ENCODE measurements at regions not wholly inside any gene's neighbourhood (a gene's known extent, or its start where the extent isn't known, plus 50 kb on each side); places are given as distances from the start of the nearest gene placed in this dataset.

DNA sequence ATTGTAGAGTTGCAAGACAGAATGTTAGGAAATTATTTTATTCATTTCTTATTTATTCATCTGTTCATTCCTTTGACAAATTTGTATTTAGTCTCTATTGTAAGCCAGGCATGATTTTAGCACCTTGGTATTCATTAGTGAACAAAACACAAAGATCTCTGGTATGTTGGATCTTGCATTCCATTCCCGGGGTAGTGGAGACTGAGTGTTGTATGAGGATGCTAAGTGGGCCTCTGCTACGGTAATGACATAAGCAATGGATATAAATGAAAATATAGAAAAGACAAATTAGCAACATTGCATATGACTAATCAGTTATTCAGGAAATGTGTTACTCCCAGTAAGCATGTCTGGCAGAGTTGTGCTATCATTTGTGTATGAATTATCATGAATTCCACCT is 449.3 kb downstream of the PCDH17 start:
- TF ChIP-seq, protein P1, sequence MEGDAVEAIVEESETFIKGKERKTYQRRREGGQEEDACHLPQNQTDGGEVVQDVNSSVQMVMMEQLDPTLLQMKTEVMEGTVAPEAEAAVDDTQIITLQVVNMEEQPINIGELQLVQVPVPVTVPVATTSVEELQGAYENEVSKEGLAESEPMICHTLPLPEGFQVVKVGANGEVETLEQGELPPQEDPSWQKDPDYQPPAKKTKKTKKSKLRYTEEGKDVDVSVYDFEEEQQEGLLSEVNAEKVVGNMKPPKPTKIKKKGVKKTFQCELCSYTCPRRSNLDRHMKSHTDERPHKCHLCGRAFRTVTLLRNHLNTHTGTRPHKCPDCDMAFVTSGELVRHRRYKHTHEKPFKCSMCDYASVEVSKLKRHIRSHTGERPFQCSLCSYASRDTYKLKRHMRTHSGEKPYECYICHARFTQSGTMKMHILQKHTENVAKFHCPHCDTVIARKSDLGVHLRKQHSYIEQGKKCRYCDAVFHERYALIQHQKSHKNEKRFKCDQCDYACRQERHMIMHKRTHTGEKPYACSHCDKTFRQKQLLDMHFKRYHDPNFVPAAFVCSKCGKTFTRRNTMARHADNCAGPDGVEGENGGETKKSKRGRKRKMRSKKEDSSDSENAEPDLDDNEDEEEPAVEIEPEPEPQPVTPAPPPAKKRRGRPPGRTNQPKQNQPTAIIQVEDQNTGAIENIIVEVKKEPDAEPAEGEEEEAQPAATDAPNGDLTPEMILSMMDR (IDR thresholded peaks at IDR 0.05; ENCODE audit: low read depth, low read length, poor library complexity, severe bottlenecking) = no peak
- no peak for TF ChIP-seq EZH2phosphoT487 (IDR thresholded peaks at IDR 0.05; ENCODE audit: borderline replicate concordance, low read length)

Measured in DOHH2 (cell line).